IMR-90 (cell line): ENCODE measurements at regions not wholly inside any gene's neighbourhood (a gene's known extent, or its start where the extent isn't known, plus 50 kb on each side); places are given as distances from the start of the nearest gene placed in this dataset.

ENCODE experiments used
- ATAC-seq: fragments of 200-7000 bp; cut with Tn5 transposase; 2 replicates; pipeline ENCODE4 v1.9.1; 2020; ENCODE audit warnings: low read depth, mild to moderate bottlenecking, moderate library complexity
- BruUV-seq: library from RNA; stranded (reverse); fragments of 400-500 nt; replicated peaks from 2 replicates; lab custom pipeline; 2021; lab: Mats Ljungman, UMichigan
- CTCF ChIA-PET: fragments of 300-600 bp; formaldehyde crosslinking; extraction: SDS; loops from one replicate; lab custom pipeline; 2021; ENCODE audit warnings: antibody characterized with exemption; lab: Yijun Ruan, JAX
- POLR2A ChIA-PET: fragments of 300-600 bp; sonication (Branson Sonifier 250); formaldehyde crosslinking; loops from one replicate; lab custom pipeline; 2022; ENCODE audit warnings: antibody characterized with exemption; ENCODE audit not compliant: unreplicated experiment; lab: Charles Lee
- DNase-seq: peaks from one replicate; pipeline ENCODE4 v3.0.0; 2013
- H2AFZ ChIP-seq: replicated peaks from 2 replicates; pipeline ENCODE3; 2013; ENCODE audit warnings: low read length, mild to moderate bottlenecking; ENCODE audit not compliant: poor library complexity
- H2AK5ac ChIP-seq: 2 replicates; pipeline ENCODE4 v1.6.1; 2013; ENCODE audit warnings: low read depth, low read length, inconsistent platforms
- H2AK9ac ChIP-seq: replicated peaks from 2 replicates; pipeline ENCODE3; 2013; ENCODE audit warnings: mild to moderate bottlenecking, low read depth, low read length, moderate library complexity; ENCODE audit not compliant: poor library complexity
- H2BK120ac ChIP-seq: 2 replicates; pipeline ENCODE4 v1.6.1; 2013; ENCODE audit warnings: low read depth, low read length, inconsistent platforms
- H2BK15ac ChIP-seq: 3 replicates; pipeline ENCODE4 v1.6.1; 2013; ENCODE audit warnings: low read depth, low read length, inconsistent platforms
- H2BK20ac ChIP-seq: 2 replicates; pipeline ENCODE4 v1.6.1; 2013; ENCODE audit warnings: low read depth, mild to moderate bottlenecking, inconsistent platforms, low read length, moderate library complexity
- H2BK5ac ChIP-seq: 2 replicates; pipeline ENCODE4 v1.6.1; 2013; ENCODE audit warnings: mild to moderate bottlenecking, low read depth, low read length, inconsistent platforms; ENCODE audit not compliant: poor library complexity, severe bottlenecking
- H3K14ac ChIP-seq: replicated peaks from 2 replicates; pipeline ENCODE4 v1.6.1; 2013; ENCODE audit warnings: low read depth, low read length, inconsistent platforms
- H3K18ac ChIP-seq: 2 replicates; pipeline ENCODE4 v1.6.1; 2013; ENCODE audit warnings: low read depth, low read length, control low read depth
- H3K23ac ChIP-seq: 2 replicates; pipeline ENCODE4 v1.6.1; 2013; ENCODE audit warnings: low read depth, low read length, inconsistent platforms
- H3K27ac ChIP-seq: 2 replicates; pipeline ENCODE4 v1.5.1; 2013; ENCODE audit warnings: mild to moderate bottlenecking, control low read depth, low read length; ENCODE audit not compliant: insufficient read depth
- H3K27me3 ChIP-seq: 2 replicates; pipeline ENCODE4 v1.6.1; 2013; ENCODE audit warnings: low read length; ENCODE audit not compliant: control insufficient read depth, insufficient read depth
- H3K36me3 ChIP-seq: 2 replicates; pipeline ENCODE4 v1.6.1; 2013; ENCODE audit warnings: low read length, mixed read lengths; ENCODE audit not compliant: control insufficient read depth, insufficient read depth
- H3K4ac ChIP-seq: 2 replicates; pipeline ENCODE4 v1.6.1; 2013; ENCODE audit warnings: low read depth, low read length, inconsistent platforms
- H3K4me1 ChIP-seq: 2 replicates; pipeline ENCODE4 v1.6.1; 2013; ENCODE audit warnings: low read length, mixed read lengths; ENCODE audit not compliant: control insufficient read depth, insufficient read depth
- H3K4me2 ChIP-seq: 2 replicates; pipeline ENCODE4 v1.6.1; 2013; ENCODE audit warnings: low read depth, mild to moderate bottlenecking, control low read depth, low read length, moderate library complexity
- H3K4me3 ChIP-seq: 2 replicates; pipeline ENCODE4 v1.5.1; 2013; ENCODE audit warnings: low read depth, mild to moderate bottlenecking, control low read depth, low read length, moderate library complexity; ENCODE audit not compliant: insufficient read depth
- H3K56ac ChIP-seq: 2 replicates; pipeline ENCODE4 v1.6.1; 2013; ENCODE audit warnings: low read length, inconsistent platforms; ENCODE audit not compliant: insufficient read depth; ENCODE audit errors: extremely low read depth
- H3K79me1 ChIP-seq, 2 experiments: 2 replicates each; pipeline ENCODE4 v1.6.1; 2013; ENCODE audit warnings: low read length in 2 of 2, inconsistent platforms in 1 of 2, low read depth in 1 of 2
- H3K9ac ChIP-seq: 2 replicates; pipeline ENCODE4 v1.6.1; 2013; ENCODE audit warnings: low read depth, low read length, control low read depth
- H3K9me1 ChIP-seq: 2 replicates; pipeline ENCODE4 v1.6.1; 2013; ENCODE audit warnings: low read length, inconsistent platforms; ENCODE audit not compliant: insufficient read depth
- H3K9me3 ChIP-seq: 2 replicates; pipeline ENCODE4 v1.6.1; 2013; ENCODE audit warnings: low read length; ENCODE audit not compliant: control insufficient read depth, insufficient read depth
- H4K20me1 ChIP-seq: 2 replicates; pipeline ENCODE4 v1.6.1; 2013; ENCODE audit warnings: low read length, inconsistent platforms; ENCODE audit not compliant: insufficient read depth
- H4K5ac ChIP-seq: 2 replicates; pipeline ENCODE4 v1.6.1; 2013; ENCODE audit warnings: mild to moderate bottlenecking, low read depth, low read length, control low read depth
- H4K8ac ChIP-seq, 2 experiments: 2 replicates each; pipeline ENCODE4 v1.6.1; 2013; ENCODE audit warnings: low read depth in 2 of 2, low read length in 2 of 2, control low read depth in 1 of 2, inconsistent platforms in 1 of 2
- H4K91ac ChIP-seq: 2 replicates; pipeline ENCODE4 v1.6.1; 2013; ENCODE audit warnings: low read depth, low read length, inconsistent platforms; ENCODE audit not compliant: insufficient read depth
- BHLHE40 ChIP-seq: fragments of 150-350 bp; IDR thresholded peaks from 2 replicates; pipeline ENCODE4 v1.6.1; 2016; ENCODE audit warnings: mild to moderate bottlenecking, low read depth, low read length
- CEBPB ChIP-seq: IDR thresholded peaks from 2 replicates; pipeline ENCODE4 v1.6.1; 2012; ENCODE audit warnings: low read depth, low read length, improper control_type of control experiment
- CHD1 ChIP-seq: IDR thresholded peaks from 2 replicates; pipeline ENCODE4 v1.6.1; 2012; ENCODE audit warnings: low read depth, low read length, improper control_type of control experiment
- FOS ChIP-seq: fragments of 150-350 bp; IDR thresholded peaks from 2 replicates; pipeline ENCODE4 v1.6.1; 2016; ENCODE audit warnings: low read depth, low read length
- MAFK ChIP-seq: IDR thresholded peaks from 2 replicates; pipeline ENCODE4 v1.6.1; 2012; ENCODE audit warnings: low read depth, low read length, improper control_type of control experiment
- MAZ ChIP-seq: IDR thresholded peaks from 2 replicates; pipeline ENCODE4 v1.6.1; 2012; ENCODE audit warnings: low read depth, mild to moderate bottlenecking, low read length, improper control_type of control experiment, moderate library complexity, borderline replicate concordance
- MXI1 ChIP-seq: IDR thresholded peaks from 2 replicates; pipeline ENCODE4 v1.6.1; 2012; ENCODE audit warnings: low read depth, mild to moderate bottlenecking, low read length, moderate library complexity, borderline replicate concordance
- NFE2L2 ChIP-seq: fragments of 150-350 bp; IDR thresholded peaks from 2 replicates; pipeline ENCODE4 v1.6.1; 2016; ENCODE audit warnings: low read depth, mild to moderate bottlenecking, low read length
- POLR2A ChIP-seq: IDR thresholded peaks from 2 replicates; pipeline ENCODE4 v1.6.1; 2012; ENCODE audit warnings: mild to moderate bottlenecking, low read depth, low read length
- RAD21 ChIP-seq: IDR thresholded peaks from 2 replicates; pipeline ENCODE4 v1.6.1; 2012; ENCODE audit warnings: low read length, improper control_type of control experiment
- RCOR1 ChIP-seq: IDR thresholded peaks from 2 replicates; pipeline ENCODE4 v1.6.1; 2012; ENCODE audit warnings: mild to moderate bottlenecking, low read length, improper control_type of control experiment; ENCODE audit not compliant: insufficient replicate concordance
- RFX5 ChIP-seq: IDR thresholded peaks from 2 replicates; pipeline ENCODE4 v1.8.0; 2012; ENCODE audit warnings: low read depth, mild to moderate bottlenecking, low read length, moderate library complexity
- SMC3 ChIP-seq: fragments of 150-350 bp; IDR thresholded peaks from 2 replicates; pipeline ENCODE4 v1.6.1; 2016; ENCODE audit warnings: low read depth, mild to moderate bottlenecking, antibody characterized with exemption, low read length, moderate library complexity
- WGBS, 2 experiments: methylation state at CpG; one replicate each; pipeline versions ENCODE4 v1.1.5 to v1.1.7; 2013; ENCODE audit warnings: missing lambda C conversion rate in 2 of 2; ENCODE audit not compliant: insufficient read length in 1 of 2; ENCODE audit errors: extremely low coverage in 2 of 2; 5-methylcytosine and 5-hydroxymethylcytosine counted together
- dilution Hi-C: fragments of 300-500 bp; cut with HindIII; formaldehyde crosslinking; loops from one replicate; pipeline ENCODE4 v1.14.3; 2018; ENCODE audit warnings: low sequenced_read_pairs; ENCODE audit not compliant: unreplicated experiment
- in situ Hi-C: fragments of 300-500 bp; cut with MboI; formaldehyde crosslinking; loops from 3 replicates; pipeline ENCODE4 v1.14.3; 2019; ENCODE audit warnings: low sequenced_read_pairs, inconsistent platforms, mixed read lengths
- intact Hi-C: fragments of 100-400 bp; cut with micrococcal nuclease; formaldehyde crosslinking; loops from 2 replicates; pipeline ENCODE4 v1.10.0; 2022
- TF ChIP-seq, protein P1 (sequence below): fragments of 150-350 bp; IDR thresholded peaks from 2 replicates; pipeline ENCODE4 v1.6.1; 2016; ENCODE audit warnings: low read depth, mild to moderate bottlenecking, low read length, moderate library complexity, borderline replicate concordance
- TF ChIP-seq, protein P2 (sequence below): conservative IDR thresholded peaks from 2 replicates; pipeline ENCODE4 v1.5.1; 2012; ENCODE audit warnings: mild to moderate bottlenecking, low read depth, low read length, improper control_type of control experiment
- TF ChIP-seq, protein P3 (sequence below): fragments of 150-350 bp; IDR thresholded peaks from 2 replicates; pipeline ENCODE4 v1.6.1; 2017; ENCODE audit warnings: mild to moderate bottlenecking, antibody characterized with exemption, low read length, low read depth

- dilution Hi-C loops (no loop called here), intact Hi-C loops (no loop called here), in situ Hi-C loops (no loop called here)
- Histone ChIP-seq H2BK15ac (no peak overlapping the region), H3K23ac (no peak overlapping the region), H3K4ac (no peak overlapping the region), H3K4me3 (no peak overlapping the region), H3K4me1 (no peaks in the 10 kb centered on the region), H2AK5ac (no peak overlapping the region), H3K14ac (no peak overlapping the region), H3K27me3 (no peaks in the 10 kb centered on the region), H4K20me1 (no peaks in the 10 kb centered on the region), H4K91ac (no peak overlapping the region), H2BK5ac (no peak overlapping the region), H2AFZ (no peak overlapping the region), H3K79me1 (no peaks in the 10 kb centered on the region), H4K8ac (no peak overlapping the region), H4K5ac (no peak overlapping the region), H2BK120ac (no peak overlapping the region), H3K9me3 (peaks cover 37% of the 10 kb centered on the region), H3K4me2 (no peak overlapping the region), H3K9me1 (no peaks in the 10 kb centered on the region), H2BK20ac (no peak overlapping the region), H3K56ac (no peak overlapping the region), H3K36me3 (no peaks in the 10 kb centered on the region), H3K9ac (no peak overlapping the region), H3K27ac (no peak overlapping the region), H3K18ac (no peak overlapping the region), H2AK9ac (no peak overlapping the region)
- no peak for TF ChIP-seq RCOR1
- TF ChIP-seq RFX5, result no peak
- TF ChIP-seq, protein P1, sequence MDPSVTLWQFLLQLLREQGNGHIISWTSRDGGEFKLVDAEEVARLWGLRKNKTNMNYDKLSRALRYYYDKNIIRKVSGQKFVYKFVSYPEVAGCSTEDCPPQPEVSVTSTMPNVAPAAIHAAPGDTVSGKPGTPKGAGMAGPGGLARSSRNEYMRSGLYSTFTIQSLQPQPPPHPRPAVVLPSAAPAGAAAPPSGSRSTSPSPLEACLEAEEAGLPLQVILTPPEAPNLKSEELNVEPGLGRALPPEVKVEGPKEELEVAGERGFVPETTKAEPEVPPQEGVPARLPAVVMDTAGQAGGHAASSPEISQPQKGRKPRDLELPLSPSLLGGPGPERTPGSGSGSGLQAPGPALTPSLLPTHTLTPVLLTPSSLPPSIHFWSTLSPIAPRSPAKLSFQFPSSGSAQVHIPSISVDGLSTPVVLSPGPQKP, result no peak
- TF ChIP-seq MAFK, result no peak
- TF ChIP-seq RAD21, result no peak
- TF ChIP-seq, protein P2, sequence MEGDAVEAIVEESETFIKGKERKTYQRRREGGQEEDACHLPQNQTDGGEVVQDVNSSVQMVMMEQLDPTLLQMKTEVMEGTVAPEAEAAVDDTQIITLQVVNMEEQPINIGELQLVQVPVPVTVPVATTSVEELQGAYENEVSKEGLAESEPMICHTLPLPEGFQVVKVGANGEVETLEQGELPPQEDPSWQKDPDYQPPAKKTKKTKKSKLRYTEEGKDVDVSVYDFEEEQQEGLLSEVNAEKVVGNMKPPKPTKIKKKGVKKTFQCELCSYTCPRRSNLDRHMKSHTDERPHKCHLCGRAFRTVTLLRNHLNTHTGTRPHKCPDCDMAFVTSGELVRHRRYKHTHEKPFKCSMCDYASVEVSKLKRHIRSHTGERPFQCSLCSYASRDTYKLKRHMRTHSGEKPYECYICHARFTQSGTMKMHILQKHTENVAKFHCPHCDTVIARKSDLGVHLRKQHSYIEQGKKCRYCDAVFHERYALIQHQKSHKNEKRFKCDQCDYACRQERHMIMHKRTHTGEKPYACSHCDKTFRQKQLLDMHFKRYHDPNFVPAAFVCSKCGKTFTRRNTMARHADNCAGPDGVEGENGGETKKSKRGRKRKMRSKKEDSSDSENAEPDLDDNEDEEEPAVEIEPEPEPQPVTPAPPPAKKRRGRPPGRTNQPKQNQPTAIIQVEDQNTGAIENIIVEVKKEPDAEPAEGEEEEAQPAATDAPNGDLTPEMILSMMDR, result no peak
- TF ChIP-seq MAZ, result no peak
- TF ChIP-seq SMC3, result no peak
- TF ChIP-seq, protein P3, sequence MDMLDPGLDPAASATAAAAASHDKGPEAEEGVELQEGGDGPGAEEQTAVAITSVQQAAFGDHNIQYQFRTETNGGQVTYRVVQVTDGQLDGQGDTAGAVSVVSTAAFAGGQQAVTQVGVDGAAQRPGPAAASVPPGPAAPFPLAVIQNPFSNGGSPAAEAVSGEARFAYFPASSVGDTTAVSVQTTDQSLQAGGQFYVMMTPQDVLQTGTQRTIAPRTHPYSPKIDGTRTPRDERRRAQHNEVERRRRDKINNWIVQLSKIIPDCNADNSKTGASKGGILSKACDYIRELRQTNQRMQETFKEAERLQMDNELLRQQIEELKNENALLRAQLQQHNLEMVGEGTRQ, result no peak
- no peak for TF ChIP-seq FOS
- TF ChIP-seq NFE2L2, result no peak
- no peak for TF ChIP-seq MXI1
- no peak for TF ChIP-seq POLR2A
- no peak for TF ChIP-seq CEBPB
- TF ChIP-seq BHLHE40, result no peak
- TF ChIP-seq CHD1, result no peak
- BruUV-seq, result no TSS peak
- DNase-seq (no peak), ATAC-seq (no peak)
- ChIA-PET CTCF (no interaction called here), POLR2A (no interaction called here)
- no CpG with 5 or more reads among the region's 6 CpGs for WGBS, 2 experiments
Measured at GRCh38 chr10:123424537-123424936, 241.6 kb upstream of the GPR26 start.
